ENCODE measurements at regions not wholly inside any gene's neighbourhood (a gene's known extent, or its start where the extent isn't known, plus 50 kb on each side); places are given as distances from the start of the nearest gene placed in this dataset.

GRCh38 chr4:179981161-179981560 is 2262.0 kb upstream of the TENM3 start (continued):
- TF ChIP-seq REST (IDR thresholded peaks at IDR 0.05; ENCODE audit: low read depth) (no peak), RAD21 (IDR thresholded peaks at IDR 0.05; ENCODE audit: low read depth) (no peak), SP1 (IDR thresholded peaks at IDR 0.05; ENCODE audit: low read depth) (no peak), EZH2phosphoT487 (IDR thresholded peaks at IDR 0.05; ENCODE audit: borderline replicate concordance) (no peak)

- RAD21 ChIA-PET (ENCODE audit: low non-redundant PET in 1 of 2, low total read pairs in 2 of 2, uncharacterized antibody in 2 of 2, unreplicated experiment in 2 of 2): no interaction called here
These were observed 2253.2 kb upstream of the TENM3 start for GRCh38 chr4:179989975-179990374.

More at GRCh38 chr4:179989975-179990374, 2253.2 kb upstream of the TENM3 start:
- H3K9me3 ChIP-seq (ENCODE audit: control insufficient read depth in 1 of 2, insufficient read depth in 1 of 2, low read depth in 1 of 2, low read length in 2 of 2): no peaks in the 10 kb centered on the region
- H3K36me3 ChIP-seq (ENCODE audit: control insufficient read depth in 1 of 2, insufficient read depth in 2 of 2, low read length in 2 of 2): no peaks in the 10 kb centered on the region
- H3K27me3 ChIP-seq (ENCODE audit: insufficient read depth, low read length): no peaks in the 10 kb centered on the region
- intact Hi-C loops (cut with micrococcal nuclease): no loop called here
- H3K27ac ChIP-seq (ENCODE audit: low read depth, low read length): no peak overlapping the region
- BruUV-seq (replicated peaks): no TSS peak
- no peak overlapping the region for H3K4me2 ChIP-seq (ENCODE audit: low read length)
- POLR2A ChIA-PET: no interaction called here
- H3K4me3 ChIP-seq (replicated peaks in 1 of 2; ENCODE audit: low read depth in 1 of 2, low read length in 2 of 2): no peak overlapping the region
- H3K4me1 ChIP-seq (ENCODE audit: control insufficient read depth in 1 of 2, insufficient read depth in 2 of 2, low read length in 2 of 2): no peaks in the 10 kb centered on the region
- H3K79me2 ChIP-seq (ENCODE audit: insufficient read depth, low read length): no peaks in the 10 kb centered on the region
- no peak for ATAC-seq
- no peaks in the 10 kb centered on the region for H3K9me2 ChIP-seq (ENCODE audit: insufficient read depth)
- CTCF ChIA-PET: no interaction called here
- no peaks in the 10 kb centered on the region for H4K20me1 ChIP-seq (ENCODE audit: insufficient read depth)
- H3K9ac ChIP-seq (ENCODE audit: low read length): no peak overlapping the region
- TF ChIP-seq EGR1 (IDR thresholded peaks at IDR 0.05; ENCODE audit: low read depth) (no peak), YY1 (IDR thresholded peaks at IDR 0.05; ENCODE audit: extremely low read depth, insufficient replicate concordance, low read depth, low read length) (no peak)
- H2AFZ ChIP-seq (ENCODE audit: low read depth, low read length, poor library complexity, severe bottlenecking): no peak overlapping the region
- DNase-seq (ENCODE audit: low read depth, low spot score): no peak

Data from HCT116 (cell line).